Smooth muscle cell (in vitro differentiated cells): ENCODE measurements at regions not wholly inside any gene's neighbourhood (a gene's known extent, or its start where the extent isn't known, plus 50 kb on each side); places are given as distances from the start of the nearest gene placed in this dataset.
"Not testable (repeated sequence)": the region's sequence is repeated elsewhere in the genome, so short reads cannot be mapped to it uniquely, and the experiment has no call there.

Experiments
- DNase-seq: peaks from one replicate; lab custom pipeline; 2025; ENCODE audit not compliant: unreplicated experiment; lab: John Stamatoyannopoulos, UW
- H2AFZ ChIP-seq: fragments of 200-600 bp; sonication (generic); 2 replicates; pipeline ENCODE4 v1.6.0; 2016; ENCODE audit warnings: antibody characterized with exemption, low read depth, mild to moderate bottlenecking
- H3F3A ChIP-seq: fragments of 200-600 bp; sonication (generic); 2 replicates; pipeline ENCODE4 v1.6.0; 2017; ENCODE audit warnings: antibody characterized with exemption, low read depth
- H3K27ac ChIP-seq: fragments of 200-600 bp; sonication (generic); 2 replicates; pipeline ENCODE4 v1.5.1; 2016; ENCODE audit warnings: low read depth, mild to moderate bottlenecking
- H3K27me3 ChIP-seq: fragments of 200-600 bp; sonication (generic); 2 replicates; pipeline ENCODE4 v1.6.1; 2016; ENCODE audit warnings: low read depth, mild to moderate bottlenecking
- H3K36me3 ChIP-seq: fragments of 200-600 bp; sonication (generic); 2 replicates; pipeline ENCODE4 v1.5.1; 2016; ENCODE audit warnings: low read depth
- H3K4me1 ChIP-seq: fragments of 200-600 bp; sonication (generic); 2 replicates; pipeline ENCODE4 v1.5.1; 2016; ENCODE audit warnings: low read depth
- H3K4me2 ChIP-seq: fragments of 200-600 bp; sonication (generic); 2 replicates; pipeline ENCODE4 v1.6.0; 2016; ENCODE audit warnings: mild to moderate bottlenecking
- H3K4me3 ChIP-seq: fragments of 200-600 bp; sonication (generic); 2 replicates; pipeline ENCODE4 v1.5.1; 2016; ENCODE audit warnings: mild to moderate bottlenecking
- H3K79me2 ChIP-seq: fragments of 200-600 bp; sonication (generic); 2 replicates; pipeline ENCODE4 v1.6.0; 2016; ENCODE audit warnings: low read depth, mild to moderate bottlenecking
- H3K9ac ChIP-seq: fragments of 200-600 bp; sonication (generic); 2 replicates; pipeline ENCODE4 v1.6.0; 2016; ENCODE audit warnings: low read depth
- H3K9me3 ChIP-seq: fragments of 200-600 bp; sonication (generic); replicated peaks from 2 replicates; pipeline ENCODE4 v1.5.1; 2016; ENCODE audit warnings: low read depth
- H4K20me1 ChIP-seq: fragments of 200-600 bp; sonication (generic); 2 replicates; pipeline ENCODE4 v1.6.0; 2016; ENCODE audit warnings: low read depth
- WGBS: methylation state at CpG from one replicate; pipeline ENCODE4 v1.1.7; 2016; ENCODE audit warnings: low lambda C conversion rate; 5-methylcytosine and 5-hydroxymethylcytosine counted together
- TF ChIP-seq, protein P1 (sequence below): fragments of 200-600 bp; sonication (generic); IDR thresholded peaks from 2 replicates; pipeline ENCODE4 v1.5.1; 2017; ENCODE audit warnings: borderline replicate concordance, mild to moderate bottlenecking, antibody characterized with exemption; ENCODE audit not compliant: insufficient read depth, poor library complexity, severe bottlenecking

DNA sequence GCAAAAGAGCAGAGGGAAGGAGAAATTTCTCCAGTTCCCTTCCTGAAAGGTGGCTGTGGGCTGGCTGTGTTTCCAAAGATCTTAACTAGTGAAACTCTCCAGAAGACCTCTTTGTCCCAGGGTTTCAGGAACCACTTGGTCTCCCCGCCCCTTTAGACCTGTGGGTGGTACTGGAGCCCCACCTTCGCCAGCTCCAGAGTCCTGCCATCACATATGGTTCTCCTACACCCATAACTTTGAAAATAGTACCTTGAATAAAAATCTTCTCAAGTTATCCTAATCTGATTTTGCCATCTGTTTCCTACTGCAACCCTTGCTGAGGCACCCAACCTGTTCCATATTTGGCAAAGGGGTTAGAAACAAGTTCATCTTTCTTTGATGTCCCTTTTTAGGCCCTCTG lies 303.9 kb downstream of the SEC16B start:
- H3K9ac ChIP-seq = no peak overlapping the region
- no peak overlapping the region for H3K27ac ChIP-seq
- H3K36me3 ChIP-seq = no peaks in the 10 kb centered on the region
- no peaks in the 10 kb centered on the region for H4K20me1 ChIP-seq
- H3K9me3 ChIP-seq = no peaks in the 10 kb centered on the region
- H2AFZ ChIP-seq = no peak overlapping the region
- no peaks in the 10 kb centered on the region for H3K79me2 ChIP-seq
- TF ChIP-seq, protein P1, sequence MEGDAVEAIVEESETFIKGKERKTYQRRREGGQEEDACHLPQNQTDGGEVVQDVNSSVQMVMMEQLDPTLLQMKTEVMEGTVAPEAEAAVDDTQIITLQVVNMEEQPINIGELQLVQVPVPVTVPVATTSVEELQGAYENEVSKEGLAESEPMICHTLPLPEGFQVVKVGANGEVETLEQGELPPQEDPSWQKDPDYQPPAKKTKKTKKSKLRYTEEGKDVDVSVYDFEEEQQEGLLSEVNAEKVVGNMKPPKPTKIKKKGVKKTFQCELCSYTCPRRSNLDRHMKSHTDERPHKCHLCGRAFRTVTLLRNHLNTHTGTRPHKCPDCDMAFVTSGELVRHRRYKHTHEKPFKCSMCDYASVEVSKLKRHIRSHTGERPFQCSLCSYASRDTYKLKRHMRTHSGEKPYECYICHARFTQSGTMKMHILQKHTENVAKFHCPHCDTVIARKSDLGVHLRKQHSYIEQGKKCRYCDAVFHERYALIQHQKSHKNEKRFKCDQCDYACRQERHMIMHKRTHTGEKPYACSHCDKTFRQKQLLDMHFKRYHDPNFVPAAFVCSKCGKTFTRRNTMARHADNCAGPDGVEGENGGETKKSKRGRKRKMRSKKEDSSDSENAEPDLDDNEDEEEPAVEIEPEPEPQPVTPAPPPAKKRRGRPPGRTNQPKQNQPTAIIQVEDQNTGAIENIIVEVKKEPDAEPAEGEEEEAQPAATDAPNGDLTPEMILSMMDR = no peak
- WGBS = 85% methylated on average over 2 of the region's 2 CpGs
- H3K4me1 ChIP-seq = no peaks in the 10 kb centered on the region
- no peaks in the 10 kb centered on the region for H3K27me3 ChIP-seq
- no peak overlapping the region for H3K4me3 ChIP-seq
- no peak for DNase-seq
- no peak overlapping the region for H3K4me2 ChIP-seq
- no peaks in the 10 kb centered on the region for H3F3A ChIP-seq

DNA sequence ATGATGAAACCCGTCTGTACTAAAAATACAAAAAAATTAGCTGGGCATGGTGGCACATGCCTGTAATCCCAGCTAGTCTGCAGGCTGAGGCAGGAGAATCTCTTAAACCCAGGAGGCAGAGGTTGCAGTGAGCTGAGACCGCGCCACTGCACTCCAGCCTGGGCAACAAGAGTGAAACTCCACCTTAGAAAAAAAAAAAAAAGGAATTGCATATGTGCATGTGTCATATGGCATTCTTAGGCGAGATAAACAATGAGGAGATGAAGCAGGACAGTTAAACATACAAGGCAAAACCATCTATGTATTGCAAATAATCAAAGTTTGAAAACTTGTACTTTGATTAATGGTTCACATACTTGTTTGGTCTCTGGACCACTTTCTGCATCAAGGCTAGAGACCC lies 305.1 kb downstream of the SEC16B start:
- DNase-seq, H2AFZ ChIP-seq, H4K20me1 ChIP-seq, H3F3A ChIP-seq, H3K4me3 ChIP-seq, H3K36me3 ChIP-seq, H3K27me3 ChIP-seq, H3K9ac ChIP-seq, H3K27ac ChIP-seq, H3K9me3 ChIP-seq, H3K4me1 ChIP-seq, H3K4me2 ChIP-seq, H3K79me2 ChIP-seq: not testable (repeated sequence)
- 87% methylated on average over 4 of the region's 4 CpGs for WGBS

DNA sequence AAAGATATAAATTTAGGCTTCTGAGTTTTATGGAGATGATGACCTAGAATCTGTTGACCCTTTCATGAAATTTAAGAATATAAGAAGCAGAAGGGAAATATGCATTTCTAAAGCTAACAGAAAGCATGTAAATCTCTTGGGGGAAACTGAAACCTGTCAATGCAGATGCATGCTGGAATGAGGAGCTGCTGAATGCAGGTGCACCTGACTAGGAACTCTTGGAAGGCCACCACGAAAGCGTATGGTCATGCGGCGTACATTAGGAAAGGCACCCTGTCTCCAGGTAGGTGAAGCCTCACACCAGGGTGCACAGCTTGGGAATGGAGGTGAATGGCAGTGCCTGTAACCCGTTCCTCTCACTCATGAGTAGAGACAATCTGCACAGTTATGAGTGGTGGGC lies 309.7 kb downstream of the SEC16B start:
- H3K4me3 ChIP-seq = no peak overlapping the region
- H4K20me1 ChIP-seq = no peaks in the 10 kb centered on the region
- H3K4me1 ChIP-seq = no peaks in the 10 kb centered on the region
- H3K4me2 ChIP-seq = no peak overlapping the region
- no peaks in the 10 kb centered on the region for H3K9me3 ChIP-seq
- no peak overlapping the region for H2AFZ ChIP-seq
- no peaks in the 10 kb centered on the region for H3K36me3 ChIP-seq
- no peak overlapping the region for H3K27ac ChIP-seq
- H3K79me2 ChIP-seq = no peaks in the 10 kb centered on the region
- H3F3A ChIP-seq = no peaks in the 10 kb centered on the region
- TF ChIP-seq, protein P1 = no peak
- no peak overlapping the region for H3K9ac ChIP-seq
- no peaks in the 10 kb centered on the region for H3K27me3 ChIP-seq
- DNase-seq = no peak
- 86% methylated on average over 5 of the region's 5 CpGs for WGBS

DNA sequence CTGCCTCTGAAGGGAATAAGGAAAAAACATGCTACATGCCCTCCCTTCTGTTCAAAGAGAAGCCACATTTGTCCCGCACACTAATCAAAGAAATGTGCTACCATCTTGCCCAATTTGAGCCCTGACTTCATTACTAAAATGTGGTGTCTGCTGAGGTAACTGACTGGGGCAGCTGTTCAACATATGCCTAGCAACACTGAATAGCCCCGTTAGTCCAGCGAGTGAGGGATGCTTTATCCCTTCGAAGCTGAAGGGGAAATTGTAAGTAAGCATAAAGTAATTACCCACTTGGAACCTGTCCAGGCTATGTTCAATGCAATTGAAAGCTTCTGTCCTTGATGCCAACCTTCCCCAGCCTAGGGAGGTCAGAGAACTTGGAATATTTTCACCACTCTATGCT lies 310.6 kb downstream of the SEC16B start:
- Histone ChIP-seq H3K9ac (no peak overlapping the region), H3K4me3 (no peak overlapping the region), H3K9me3 (no peaks in the 10 kb centered on the region), H2AFZ (no peak overlapping the region), H3F3A (no peaks in the 10 kb centered on the region), H3K27ac (no peak overlapping the region), H3K27me3 (no peaks in the 10 kb centered on the region), H3K36me3 (no peaks in the 10 kb centered on the region), H3K4me2 (no peak overlapping the region), H4K20me1 (no peaks in the 10 kb centered on the region), H3K4me1 (no peaks in the 10 kb centered on the region), H3K79me2 (no peaks in the 10 kb centered on the region)
- TF ChIP-seq, protein P1 = no peak
- 91% methylated on average over 4 of the region's 4 CpGs for WGBS
- no peak for DNase-seq
